Liver (tissue), 8 donors: ENCODE measurements at regions not wholly inside any gene's neighbourhood (a gene's known extent, or its start where the extent isn't known, plus 50 kb on each side); places are given as distances from the start of the nearest gene placed in this dataset.

Source experiments
- DNase-seq: peaks from one replicate; pipeline ENCODE4 v3.0.0-alpha.2; 2017; ENCODE audit warnings: low spot score
- H3K27ac ChIP-seq, 2 donors: one replicate each; pipeline ENCODE4 v1.7.0; 2013; ENCODE audit warnings: inconsistent platforms in 2 of 2, low read length in 2 of 2, control low read depth in 1 of 2, low read depth in 1 of 2, mild to moderate bottlenecking in 1 of 2
- H3K27me3 ChIP-seq, 4 donors: one replicate each; pipeline versions ENCODE4 v1.6.1 to v1.7.0; 2013; ENCODE audit warnings: low read length in 3 of 4, inconsistent platforms in 1 of 4, mild to moderate bottlenecking in 1 of 4, moderate library complexity in 1 of 4; ENCODE audit not compliant: control insufficient read depth in 4 of 4, insufficient read depth in 4 of 4
- H3K36me3 ChIP-seq, 4 donors: one replicate each; pipeline versions ENCODE4 v1.6.1 to v1.7.0; 2013; ENCODE audit warnings: low read length in 3 of 4, mild to moderate bottlenecking in 3 of 4, low read depth in 1 of 4, moderate library complexity in 1 of 4; ENCODE audit not compliant: control insufficient read depth in 4 of 4, insufficient read depth in 3 of 4
- H3K4me1 ChIP-seq, 4 donors: one replicate each; pipeline versions ENCODE4 v1.6.1 to v1.7.0; 2013; ENCODE audit warnings: low read length in 3 of 4, mild to moderate bottlenecking in 3 of 4, moderate library complexity in 1 of 4; ENCODE audit not compliant: control insufficient read depth in 4 of 4, insufficient read depth in 4 of 4
- H3K4me3 ChIP-seq, 3 donors: one replicate each; pipeline versions ENCODE4 v1.6.1 to v1.7.0; 2013; ENCODE audit warnings: low read length in 3 of 3, control low read depth in 1 of 3, low read depth in 1 of 3, mild to moderate bottlenecking in 1 of 3
- H3K9ac ChIP-seq, 2 donors: one replicate each; pipeline ENCODE4 v1.7.0; 2013; ENCODE audit warnings: low read length in 2 of 2, mild to moderate bottlenecking in 2 of 2, moderate library complexity in 2 of 2, control low read depth in 1 of 2, low read depth in 1 of 2
- H3K9me3 ChIP-seq, 4 donors: one replicate each; pipeline versions ENCODE4 v1.6.1 to v1.7.0; 2013; ENCODE audit warnings: low read length in 3 of 4; ENCODE audit not compliant: control insufficient read depth in 4 of 4
- ATF3 ChIP-seq: IDR thresholded peaks from 2 replicates; pipeline ENCODE4 v1.6.1; 2016; ENCODE audit warnings: antibody characterized with exemption
- CTCF ChIP-seq: fragments of 150-350 bp; IDR thresholded peaks from 2 replicates; pipeline ENCODE4 v1.5.1; 2017; ENCODE audit warnings: improper control_type of control experiment, low read depth, low read length; ENCODE audit not compliant: missing input control
- EGR1 ChIP-seq, 2 donors: IDR thresholded peaks; 2 replicates each; pipeline ENCODE4 v1.6.1; 2016 to 2018; ENCODE audit warnings: antibody characterized with exemption in 2 of 2, low read depth in 2 of 2
- FOXA1 ChIP-seq: IDR thresholded peaks from 2 replicates; pipeline ENCODE4 v1.6.1; 2016; ENCODE audit warnings: antibody characterized with exemption
- FOXA2 ChIP-seq: IDR thresholded peaks from 2 replicates; pipeline ENCODE4 v1.6.1; 2016; ENCODE audit warnings: antibody characterized with exemption
- HNF4A ChIP-seq, 2 donors: conservative IDR thresholded peaks; 2 replicates each; pipeline ENCODE4 v1.6.1; 2016; ENCODE audit warnings: antibody characterized with exemption in 2 of 2, mild to moderate bottlenecking in 2 of 2
- HNF4G ChIP-seq: IDR thresholded peaks from 2 replicates; pipeline ENCODE4 v1.6.1; 2016; ENCODE audit warnings: antibody characterized with exemption
- JUND ChIP-seq, 2 donors: IDR thresholded peaks; 2 replicates each; pipeline ENCODE4 v1.6.1; 2016; ENCODE audit warnings: antibody characterized with exemption in 2 of 2
- NR2F2 ChIP-seq: IDR thresholded peaks from 2 replicates; pipeline ENCODE4 v1.6.1; 2016; ENCODE audit warnings: antibody characterized with exemption
- RAD21 ChIP-seq, 2 donors: IDR thresholded peaks; 2 replicates each; pipeline ENCODE4 v1.6.1; 2016; ENCODE audit warnings: antibody characterized with exemption in 2 of 2, mild to moderate bottlenecking in 2 of 2
- REST ChIP-seq: IDR thresholded peaks from 2 replicates; pipeline ENCODE4 v1.6.1; 2016; ENCODE audit warnings: antibody characterized with exemption, mild to moderate bottlenecking
- SP1 ChIP-seq: IDR thresholded peaks from 2 replicates; pipeline ENCODE4 v1.6.1; 2018; ENCODE audit warnings: antibody characterized with exemption, mild to moderate bottlenecking
- YY1 ChIP-seq: IDR thresholded peaks from 2 replicates; pipeline ENCODE4 v1.6.1; 2016; ENCODE audit warnings: antibody characterized with exemption, mild to moderate bottlenecking
- ZBTB33 ChIP-seq: IDR thresholded peaks from 2 replicates; pipeline ENCODE4 v1.6.1; 2016; ENCODE audit warnings: antibody characterized with exemption
- WGBS: extraction: QIAGEN DNeasy Blood & Tissue Kit; methylation state at CpG from one replicate; pipeline ENCODE4 v1.1.7; 2013; 5-methylcytosine and 5-hydroxymethylcytosine counted together
- donor health status: healthy.
- donor health status: healthy.
- donor health status: healthy.
- donor health status: healthy.
- donor health status: healthy.

- TF ChIP-seq FOXA1, result no peak
- H3K27ac ChIP-seq, result no peak overlapping the region
- 91% methylated on average over 3 of the region's 3 CpGs for WGBS
Observed at GRCh38 chr1:232579958-232580941, 49.7 kb downstream of the SIPA1L2 start.

GRCh38 chr1:232579466-232579865 is 50.5 kb downstream of the SIPA1L2 start:
- no peaks in the 10 kb centered on the region for H3K4me1 ChIP-seq
- DNase-seq, result no peak
- H3K27ac ChIP-seq, result peak overlapping the region in 1 of 2 donors; percentile 55
- no peaks in the 10 kb centered on the region for H3K27me3 ChIP-seq
- TF ChIP-seq REST (no peak), RAD21 (IDR thresholded peaks at IDR 0.05) (no peak), CTCF (no peak), YY1 (no peak), NR2F2 (no peak), HNF4A (conservative IDR thresholded peaks at IDR 0.05) (no peak), SP1 (no peak), HNF4G (no peak), JUND (IDR thresholded peaks at IDR 0.05) (no peak), ATF3 (no peak), EGR1 (IDR thresholded peaks at IDR 0.05; ENCODE audit: low read depth in 2 of 2) (no peak), ZBTB33 (no peak), FOXA2 (no peak)
- H3K36me3 ChIP-seq, result no peaks in the 10 kb centered on the region
- H3K9me3 ChIP-seq, result no peaks in the 10 kb centered on the region
- no peak overlapping the region for H3K9ac ChIP-seq
- no peak overlapping the region for H3K4me3 ChIP-seq
- WGBS, result 72% methylated on average over 1 of the region's 1 CpG

More at GRCh38 chr1:232579958-232580941, 49.7 kb downstream of the SIPA1L2 start:
- no peak for DNase-seq
- no peaks in the 10 kb centered on the region for H3K36me3 ChIP-seq
- H3K4me1 ChIP-seq, result no peaks in the 10 kb centered on the region
- H3K4me3 ChIP-seq, result no peak overlapping the region
- no peaks in the 10 kb centered on the region for H3K9me3 ChIP-seq
- H3K9ac ChIP-seq, result no peak overlapping the region
- no peaks in the 10 kb centered on the region for H3K27me3 ChIP-seq
